GM19397 (cell line): ENCODE measurements at regions not wholly inside any gene's neighbourhood (a gene's known extent, or its start where the extent isn't known, plus 50 kb on each side); places are given as distances from the start of the nearest gene placed in this dataset.
"Not testable (repeated sequence)": the region's sequence is repeated elsewhere in the genome, so short reads cannot be mapped to it uniquely, and the experiment has no call there.

Source experiments
- ATAC-seq: cut with Tn5 transposase; IDR thresholded peaks from one replicate; pipeline ENCODE4 v1.9.1; 2021; ENCODE audit warnings: mild to moderate bottlenecking, moderate library complexity; ENCODE audit not compliant: unreplicated experiment

DNA sequence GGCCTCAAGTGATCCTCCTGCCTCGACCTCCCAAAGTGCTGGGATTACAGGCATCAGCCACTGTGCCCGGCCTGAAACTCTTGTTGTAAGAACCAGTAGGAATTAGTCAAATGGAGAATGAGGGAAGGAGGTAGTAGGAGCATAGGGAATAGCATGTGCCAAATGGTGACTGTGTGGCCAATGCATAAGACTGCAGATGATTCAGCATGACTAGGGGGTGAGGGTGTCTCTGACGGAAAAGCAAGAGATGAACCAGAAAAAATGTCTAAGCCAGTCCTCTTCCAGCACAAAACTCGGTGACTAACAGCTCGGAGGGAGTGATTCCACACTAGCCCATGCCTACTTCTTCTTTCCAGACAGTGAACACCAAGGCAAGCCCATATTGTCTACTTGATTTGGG is 58.2 kb upstream of the DUSP21 start:
- no peak for ATAC-seq

- ATAC-seq = no peak
Measured at GRCh38 chrX:44784241-44784640, 59.6 kb upstream of the DUSP21 start.

DNA sequence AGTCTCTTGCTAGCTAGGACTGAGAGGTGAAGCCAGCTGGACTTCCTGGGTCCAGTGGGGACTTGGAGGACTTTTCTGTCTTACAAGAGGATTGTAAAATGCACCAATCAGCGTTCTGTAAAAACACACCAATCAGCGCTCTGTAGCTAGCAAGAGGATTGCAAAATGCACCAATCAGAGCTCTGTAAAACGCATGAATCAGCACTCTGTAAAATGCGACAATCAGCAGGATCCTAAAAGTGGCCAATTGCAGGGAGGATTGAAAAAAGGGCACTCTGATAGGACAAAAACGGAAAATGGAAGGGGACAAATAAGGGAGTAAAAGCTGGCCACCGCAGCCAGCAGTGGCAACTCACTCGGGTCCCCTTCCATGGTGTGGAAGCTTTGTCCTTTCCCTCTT is 65.6 kb upstream of the DUSP21 start:
- no peak for ATAC-seq

GRCh38 chrX:44775726-44776125 is 68.1 kb upstream of the DUSP21 start:
- no peak for ATAC-seq

GRCh38 chrX:44774066-44774465 is 69.8 kb upstream of the DUSP21 start:
- ATAC-seq = not testable (repeated sequence)

- no peak for ATAC-seq
Measured at GRCh38 chrX:44770121-44770520, 73.7 kb upstream of the DUSP21 start.

GRCh38 chrX:44767308-44767707 is 76.5 kb upstream of the DUSP21 start:
- ATAC-seq = no peak

DNA sequence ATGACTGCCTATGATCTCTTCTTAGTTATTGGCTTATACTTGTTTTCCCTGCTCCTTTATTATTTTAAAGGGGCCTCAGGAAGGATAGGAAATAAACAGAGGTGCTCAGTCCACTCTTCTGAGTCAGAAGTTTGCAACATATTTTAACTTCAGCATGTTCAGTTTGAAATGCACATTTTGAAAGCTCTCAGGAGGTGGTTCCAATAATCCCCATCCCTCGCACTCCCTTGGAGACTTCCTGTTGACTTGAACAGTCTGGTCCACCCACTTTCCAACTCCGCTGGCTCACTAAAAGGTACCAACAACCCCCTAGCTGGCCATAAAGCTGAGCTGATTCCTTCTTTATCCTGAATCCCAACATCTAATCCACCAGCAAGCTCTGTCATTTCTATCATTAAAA is 78.3 kb upstream of the DUSP21 start:
- no peak for ATAC-seq

DNA sequence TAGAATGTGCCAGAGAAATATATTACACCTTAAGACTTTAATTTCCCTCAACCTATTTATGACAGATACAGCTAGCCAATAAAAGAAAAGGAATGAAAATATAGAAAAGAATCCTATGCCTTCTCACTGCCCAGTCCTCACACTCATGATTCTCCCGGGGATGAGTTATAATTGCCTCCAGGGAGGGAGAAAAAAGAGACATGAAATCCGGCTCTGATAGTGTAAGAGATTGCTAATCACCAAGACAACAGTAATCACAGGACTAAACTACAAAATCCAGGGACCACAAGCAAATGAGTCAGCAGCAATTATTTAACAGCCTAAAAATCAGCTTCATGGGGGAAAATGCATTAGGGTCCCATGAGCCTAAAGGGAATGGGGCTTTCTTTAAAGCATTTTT is 95.9 kb upstream of the DUSP21 start:
- ATAC-seq = no peak

DNA sequence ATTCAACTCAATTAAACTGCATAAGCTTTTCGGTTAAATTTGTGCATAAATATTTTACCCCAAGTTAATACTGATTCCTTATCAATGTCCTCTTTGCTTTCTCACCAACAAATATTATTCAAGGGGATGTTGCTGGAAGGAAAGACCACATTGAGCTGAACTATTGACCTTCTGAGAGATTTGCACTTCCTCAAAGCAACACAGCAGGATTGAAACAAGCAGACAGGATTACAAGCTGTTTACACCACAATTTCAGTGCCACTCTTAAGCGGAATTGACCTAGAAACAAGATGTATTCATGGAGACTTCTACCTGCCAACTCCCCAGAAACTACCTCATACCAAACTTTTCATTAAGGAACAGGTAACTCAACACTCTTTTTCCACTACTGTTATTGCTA is 96.5 kb upstream of the DUSP21 start:
- ATAC-seq = no peak

GRCh38 chrX:44744799-44745198 is 99.0 kb upstream of the DUSP21 start:
- no peak for ATAC-seq

GRCh38 chrX:44742480-44743155 is 101.2 kb upstream of the DUSP21 start:
- ATAC-seq = no peak

- ATAC-seq = not testable (repeated sequence)
Measured at GRCh38 chrX:44741859-44742258, 102.0 kb upstream of the DUSP21 start.

- ATAC-seq = not testable (repeated sequence)
Measured at GRCh38 chrX:44741458-44741857, 102.4 kb upstream of the DUSP21 start.

DNA sequence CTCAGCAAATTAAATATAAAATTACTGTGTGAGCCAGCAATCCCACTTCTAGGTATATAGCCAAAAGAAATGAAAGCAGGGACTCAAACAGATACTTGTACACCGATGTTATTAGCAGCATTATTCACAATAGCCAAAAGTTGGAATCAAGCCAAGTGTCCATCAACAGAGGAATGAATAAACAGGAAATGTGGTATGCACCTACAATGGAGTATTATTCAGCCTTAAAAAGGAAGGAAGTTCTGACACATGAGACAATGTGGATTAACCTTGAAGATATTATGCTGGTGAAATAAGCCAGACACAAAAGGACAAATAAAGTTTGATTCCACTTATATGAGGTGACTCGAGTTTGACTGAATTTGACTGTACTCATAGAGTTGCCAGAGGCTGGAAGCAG is 108.3 kb upstream of the DUSP21 start:
- no peak for ATAC-seq

GRCh38 chrX:44733931-44734330 is 109.9 kb upstream of the DUSP21 start:
- ATAC-seq = no peak

- no peak for ATAC-seq
Measured at GRCh38 chrX:44731160-44731559, 112.7 kb upstream of the DUSP21 start.

GRCh38 chrX:44723426-44723825 is 120.4 kb upstream of the DUSP21 start:
- ATAC-seq = no peak

- no peak for ATAC-seq
Measured at GRCh38 chrX:44708470-44708869, 135.4 kb upstream of the DUSP21 start.

- ATAC-seq = no peak
Measured at GRCh38 chrX:44705817-44706551, 137.8 kb upstream of the DUSP21 start.

DNA sequence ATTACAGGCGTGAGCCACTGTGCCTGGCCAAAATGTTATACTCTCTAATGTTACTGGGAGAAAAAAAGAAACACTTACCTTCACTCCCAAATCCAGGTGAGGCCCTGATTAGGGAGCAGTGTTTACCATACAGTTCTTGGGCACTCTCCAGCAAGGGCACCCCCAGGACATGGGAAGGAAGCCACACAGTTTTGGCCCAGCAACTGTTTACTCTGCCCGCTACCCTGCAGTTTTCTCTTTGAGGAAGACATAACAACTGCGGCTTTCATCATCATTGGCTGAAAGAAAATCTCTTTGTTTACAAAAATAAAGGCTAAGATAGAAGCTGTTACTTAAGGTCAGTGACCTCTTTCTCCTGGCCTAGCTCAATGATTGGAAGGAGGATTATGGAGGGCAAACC is 145.5 kb upstream of the DUSP21 start:
- ATAC-seq = no peak

DNA sequence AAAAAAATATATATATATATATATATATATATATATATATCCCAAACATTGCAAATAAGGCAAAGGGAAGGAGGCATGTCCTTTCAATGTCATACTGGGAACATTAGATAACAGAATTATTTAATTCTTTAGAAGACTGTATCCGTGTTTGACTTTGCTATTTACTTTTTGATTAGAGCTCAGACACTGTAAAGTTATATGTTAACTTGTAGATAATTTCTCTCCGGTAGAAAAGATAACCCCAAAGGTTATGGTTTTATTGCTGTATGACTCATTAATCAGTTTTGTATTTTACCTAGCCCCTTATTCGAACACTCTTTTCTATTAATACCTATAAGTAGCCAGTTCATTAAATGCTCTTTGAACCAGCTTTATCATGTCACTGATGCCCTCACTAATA is 150.6 kb upstream of the DUSP21 start:
- no peak for ATAC-seq

DNA sequence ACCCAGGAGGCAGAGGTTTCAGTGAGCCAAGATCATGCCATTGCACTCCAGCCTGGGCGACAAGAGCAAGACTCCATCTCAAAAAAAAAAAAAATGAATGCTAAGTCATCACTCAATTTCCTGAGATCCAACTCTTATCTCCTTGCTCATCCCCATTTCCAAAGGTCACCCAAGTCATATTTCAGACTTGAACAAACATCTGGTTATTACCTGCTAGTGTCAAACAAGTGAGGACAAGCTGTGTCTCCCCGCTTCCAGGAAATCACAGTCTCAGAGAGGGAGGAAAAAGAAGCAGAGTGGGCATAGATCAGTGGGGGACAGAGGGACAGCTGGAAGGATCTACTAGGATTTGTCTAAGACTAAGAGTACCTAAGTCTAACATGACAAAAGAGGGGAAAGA is 147.5 kb upstream of the FUNDC1 start:
- ATAC-seq = no peak
